GM21619 (cell line): ENCODE measurements at regions not wholly inside any gene's neighbourhood (a gene's known extent, or its start where the extent isn't known, plus 50 kb on each side); places are given as distances from the start of the nearest gene placed in this dataset.
"Not testable (repeated sequence)": the region's sequence is repeated elsewhere in the genome, so short reads cannot be mapped to it uniquely, and the experiment has no call there.

Source experiments
- ATAC-seq: cut with Tn5 transposase; IDR thresholded peaks from one replicate; pipeline ENCODE4 v1.9.1; 2021; ENCODE audit not compliant: unreplicated experiment

- ATAC-seq = no peak
These were observed 139.3 kb upstream of the ODAD2 start for GRCh38 chr10:28137907-28138880.

- no peak for ATAC-seq
These were observed 136.4 kb upstream of the ODAD2 start for GRCh38 chr10:28135258-28135657.

GRCh38 chr10:28130267-28130666 lies 131.4 kb upstream of the ODAD2 start:
- ATAC-seq = no peak

DNA sequence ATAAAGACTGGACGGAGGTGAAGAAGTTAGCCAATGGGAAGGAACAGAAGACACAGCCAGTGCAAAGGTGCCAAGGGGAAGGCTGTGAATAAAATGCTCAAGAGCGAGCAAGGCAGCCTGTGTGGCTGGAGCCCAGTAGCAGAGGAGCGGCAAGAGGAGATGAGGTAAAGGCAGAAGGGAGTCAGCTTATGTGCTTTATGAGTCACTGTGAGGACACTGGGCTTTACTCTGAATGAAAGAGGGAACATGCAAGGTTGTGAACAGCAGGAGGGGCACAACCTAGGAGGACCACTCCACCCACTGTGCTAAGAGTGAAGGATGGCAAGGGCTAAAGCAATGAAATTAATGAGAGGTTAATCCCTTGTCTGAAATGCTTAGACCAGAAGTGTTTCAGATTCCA lies 129.0 kb upstream of the ODAD2 start:
- ATAC-seq = no peak

DNA sequence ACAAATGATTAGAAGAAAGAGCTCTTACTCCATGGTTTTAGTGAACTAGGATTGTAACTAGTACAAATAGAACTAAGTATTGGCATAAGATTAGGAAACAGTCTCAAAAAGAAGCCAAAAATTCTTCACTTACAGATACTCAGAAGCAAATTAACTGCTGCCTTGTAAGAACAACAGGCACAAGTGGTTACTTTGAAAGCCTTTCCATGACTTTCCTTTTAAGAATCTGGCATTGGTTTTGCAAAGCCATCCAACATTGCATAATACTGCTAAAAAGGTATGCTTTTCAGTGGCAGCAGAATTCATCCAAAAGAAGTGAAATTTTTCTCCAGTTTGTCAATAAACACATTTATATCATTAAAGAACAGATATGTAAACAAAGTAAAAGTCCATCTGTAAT lies 126.8 kb upstream of the ODAD2 start:
- ATAC-seq = no peak

DNA sequence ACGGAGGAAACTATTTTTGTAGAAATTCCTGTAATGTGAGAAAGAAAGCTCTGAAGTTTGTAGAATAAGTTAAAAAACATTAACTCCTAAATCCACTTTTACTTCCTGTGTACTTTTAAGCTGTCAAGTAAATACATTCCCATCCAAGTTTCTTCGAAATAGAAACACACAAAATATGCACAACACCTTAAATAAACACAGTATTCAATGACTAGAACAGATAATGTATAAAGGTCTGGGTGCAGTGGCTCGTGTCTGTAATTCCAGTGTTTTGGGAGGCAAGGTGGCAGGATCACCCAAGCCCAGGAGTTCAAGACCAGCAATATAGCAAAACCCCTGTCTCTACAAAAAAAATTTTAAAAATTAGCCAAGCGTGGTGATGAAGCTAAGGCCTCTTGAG lies 121.9 kb upstream of the ODAD2 start:
- ATAC-seq = no peak

DNA sequence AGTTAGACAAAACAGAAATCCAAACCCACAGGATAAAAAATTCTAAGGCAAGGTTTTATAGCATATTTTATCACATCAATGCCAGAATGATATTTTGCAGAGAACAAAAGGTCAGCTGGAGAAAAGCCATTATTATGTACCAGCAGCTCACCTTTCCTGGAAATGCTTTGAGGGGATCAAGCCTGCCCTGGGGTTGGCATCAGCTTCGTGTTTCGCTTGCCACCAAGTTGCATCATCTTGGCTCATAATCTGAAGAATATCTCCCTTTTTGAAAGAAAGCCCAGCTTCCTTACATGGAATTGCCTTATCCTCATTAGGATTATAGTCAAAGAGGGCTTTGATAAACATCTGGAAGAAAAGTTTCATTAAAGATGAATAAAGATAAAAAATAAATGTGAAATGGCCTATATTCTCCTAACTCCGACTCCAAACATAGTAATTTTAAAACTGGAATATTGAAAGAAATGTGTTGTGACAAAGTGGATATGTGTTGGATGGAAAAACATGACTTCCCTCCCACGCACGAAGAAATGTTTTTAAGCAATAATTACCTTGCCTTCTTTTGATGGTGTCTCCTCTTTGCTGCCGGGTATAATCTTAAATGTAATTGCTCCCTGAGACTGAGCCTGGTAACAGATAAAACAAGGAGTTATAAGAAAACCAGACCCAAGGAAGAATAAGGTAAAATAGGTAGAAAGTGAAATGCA lies 121.3 kb upstream of the ODAD2 start:
- no peak for ATAC-seq

GRCh38 chr10:28118985-28119628 lies 120.2 kb upstream of the ODAD2 start:
- ATAC-seq = no peak

GRCh38 chr10:28113202-28113601 lies 114.3 kb upstream of the ODAD2 start:
- no peak for ATAC-seq

DNA sequence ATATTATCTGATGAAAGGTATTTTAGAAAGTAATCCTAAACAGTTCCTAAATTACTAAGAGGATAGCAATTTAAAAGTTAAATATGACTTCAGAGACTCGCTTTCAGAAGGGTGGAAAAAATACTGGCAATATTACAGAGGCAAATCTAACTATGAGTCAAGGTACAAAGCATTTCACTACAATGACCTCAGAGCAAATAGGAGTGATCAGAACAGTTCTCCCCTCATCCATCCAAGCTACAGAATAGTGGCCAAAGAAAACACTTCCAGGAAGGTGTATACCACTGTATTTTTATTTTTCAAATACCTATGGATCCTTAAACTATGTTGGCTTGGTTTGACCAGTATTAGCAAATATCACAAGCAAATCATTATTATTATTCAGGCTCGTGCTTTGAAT lies 112.8 kb upstream of the ODAD2 start:
- no peak for ATAC-seq

- no peak for ATAC-seq
These were observed 106.7 kb upstream of the ODAD2 start for GRCh38 chr10:28105561-28105960.

GRCh38 chr10:28097633-28098032 lies 98.8 kb upstream of the ODAD2 start:
- no peak for ATAC-seq

DNA sequence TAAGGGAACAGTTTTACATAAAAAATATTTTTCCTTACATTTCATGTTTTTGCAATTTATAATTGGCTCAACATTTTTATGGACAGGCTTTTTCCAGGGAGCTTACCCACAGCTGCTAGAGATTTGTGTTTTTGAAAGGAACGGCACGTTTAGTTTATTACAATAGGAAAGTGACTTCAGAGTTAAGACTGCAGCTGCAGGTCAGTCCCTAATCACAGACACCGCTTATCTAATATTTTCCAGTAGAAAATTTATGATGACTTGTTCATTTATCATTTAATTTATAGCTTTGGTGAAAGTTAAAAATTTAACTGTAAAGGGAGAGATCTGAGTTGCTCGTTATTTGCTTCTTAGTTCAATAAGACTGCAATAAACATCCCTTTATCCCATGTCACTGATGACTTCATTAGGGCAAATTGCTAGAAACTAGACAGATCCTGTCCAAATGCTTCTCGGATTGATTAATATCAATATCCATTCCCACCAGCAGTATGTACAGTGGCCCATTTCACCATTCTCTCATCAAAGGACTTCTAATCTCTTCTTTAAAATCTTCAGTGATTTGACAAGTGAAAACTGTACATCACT lies 97.0 kb upstream of the ODAD2 start:
- no peak for ATAC-seq

DNA sequence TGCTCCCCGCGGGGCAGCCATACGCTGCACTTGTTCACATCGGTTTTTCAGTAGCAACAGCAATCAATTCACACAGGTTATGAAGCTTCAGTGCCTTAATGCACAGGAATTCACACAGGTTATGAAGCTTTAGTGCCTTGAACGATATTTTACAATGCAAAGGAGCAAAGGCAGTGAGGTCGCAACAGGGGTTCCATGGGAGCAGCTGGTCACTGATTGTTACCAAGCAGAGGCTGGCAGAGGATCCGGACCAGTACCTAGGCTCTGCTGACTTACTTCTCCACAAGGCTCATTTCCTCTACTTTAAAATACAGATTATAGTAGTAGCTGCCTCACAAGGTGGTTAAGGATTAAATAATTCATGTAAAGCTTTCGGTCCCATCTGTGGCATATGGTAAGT lies 95.2 kb upstream of the ODAD2 start:
- no peak for ATAC-seq

DNA sequence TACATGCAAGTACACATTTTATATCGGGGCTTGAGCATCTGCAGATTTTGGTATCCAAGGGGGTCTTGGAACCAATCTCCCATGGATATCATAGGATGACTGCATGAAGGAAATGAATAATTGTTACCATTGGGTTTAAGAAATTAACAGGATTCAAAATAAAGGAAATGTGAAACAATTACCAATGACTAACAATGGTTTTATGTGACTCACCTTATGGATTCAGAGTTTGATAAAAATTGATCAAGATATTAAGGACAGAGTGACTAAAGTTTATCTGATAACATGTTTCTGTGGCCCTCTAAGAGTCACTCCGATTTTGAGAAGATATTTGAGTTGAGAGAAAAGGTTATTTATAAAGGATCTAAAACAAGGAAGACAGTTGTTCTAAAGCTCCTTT lies 93.0 kb upstream of the ODAD2 start:
- ATAC-seq = no peak

DNA sequence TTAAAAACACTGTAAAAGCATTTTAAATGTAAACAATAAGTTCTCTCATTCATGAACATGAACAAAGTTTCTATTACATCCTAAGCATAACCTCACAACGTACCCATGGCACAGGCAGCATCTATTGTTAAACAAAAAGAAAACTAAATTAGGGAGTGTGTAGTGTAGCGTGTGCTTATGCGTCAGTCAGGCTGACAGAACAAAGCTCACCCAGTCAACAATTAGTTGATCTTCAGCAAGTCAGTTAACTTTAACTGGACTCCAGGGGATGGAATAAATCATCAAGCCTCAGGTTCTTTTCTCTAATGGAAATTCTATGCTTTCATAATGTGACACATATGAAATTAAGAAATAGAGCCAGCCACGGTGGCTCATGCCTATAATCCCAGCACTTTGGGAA lies 91.6 kb upstream of the ODAD2 start:
- no peak for ATAC-seq

DNA sequence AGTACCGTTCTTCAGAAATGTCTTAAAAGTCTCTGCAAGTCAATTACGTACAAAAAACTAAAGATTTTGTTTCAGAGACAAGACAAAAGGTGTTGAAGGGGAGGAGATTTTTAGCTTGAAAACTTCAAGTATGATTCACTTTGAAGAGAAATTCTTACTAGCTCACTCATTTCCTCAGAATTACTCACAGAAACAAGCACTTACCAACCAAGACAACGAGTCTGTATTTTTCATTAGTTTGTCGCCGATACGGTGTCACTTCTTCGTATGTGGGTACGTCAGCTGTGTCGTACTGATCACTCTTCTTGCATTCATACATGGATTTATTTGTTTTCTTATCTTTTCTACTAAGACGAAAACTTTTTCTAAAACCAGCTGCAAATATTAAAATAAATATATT lies 90.6 kb upstream of the ODAD2 start:
- ATAC-seq = no peak

GRCh38 chr10:28087661-28088351 lies 88.9 kb upstream of the ODAD2 start:
- no peak for ATAC-seq

GRCh38 chr10:28085760-28086159 lies 86.9 kb upstream of the ODAD2 start:
- ATAC-seq = not testable (repeated sequence)

GRCh38 chr10:28082885-28083284 lies 84.0 kb upstream of the ODAD2 start:
- no peak for ATAC-seq

DNA sequence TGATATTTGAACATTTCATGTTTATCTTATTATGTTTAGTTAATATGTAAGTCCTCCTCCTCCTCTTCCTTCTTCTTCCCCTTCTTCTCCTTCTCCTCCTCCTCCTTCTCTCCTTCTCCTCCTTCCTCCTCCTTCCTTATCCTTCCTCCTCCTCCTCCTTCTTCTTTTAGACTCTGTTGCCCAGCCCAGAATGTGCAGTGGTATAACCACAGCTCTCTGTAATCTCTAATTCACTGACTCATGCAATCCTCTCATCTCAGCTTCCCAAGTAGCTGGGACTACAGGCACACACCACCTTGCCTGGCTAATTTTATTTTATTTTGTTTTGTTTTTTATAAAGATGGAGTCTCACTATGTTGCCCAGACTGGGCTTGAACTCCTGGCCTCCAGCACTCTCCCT lies 83.4 kb upstream of the ODAD2 start:
- no peak for ATAC-seq
